ENCODE measurements at regions not wholly inside any gene's neighbourhood (a gene's known extent, or its start where the extent isn't known, plus 50 kb on each side); places are given as distances from the start of the nearest gene placed in this dataset.

DNA sequence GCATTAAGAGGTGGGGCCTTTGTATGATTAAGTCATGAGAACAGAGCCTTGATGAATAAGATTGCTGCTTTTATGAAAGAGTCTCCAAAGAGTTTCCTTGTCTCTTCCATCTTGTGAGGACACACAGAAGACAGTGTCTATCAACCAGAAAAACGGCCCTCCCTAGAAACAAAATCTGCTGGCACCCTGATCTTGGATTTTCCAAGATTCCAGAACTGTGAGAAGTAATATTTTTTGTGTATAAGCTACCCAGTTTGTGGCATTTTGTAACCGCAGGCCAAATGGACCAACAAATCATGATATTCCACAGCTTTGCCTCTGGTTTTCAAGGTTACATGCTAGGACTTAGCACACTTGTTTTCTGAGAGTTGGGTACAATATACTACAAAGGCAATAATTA is 687.8 kb downstream of the TDRD15 start:
- TF ChIP-seq ZNF274 (IDR thresholded peaks at IDR 0.05; ENCODE audit: low read depth, low read length) (no peak), YY1 (IDR thresholded peaks at IDR 0.05; ENCODE audit: insufficient read depth, insufficient read length) (no peak), SUZ12 (IDR thresholded peaks at IDR 0.05; ENCODE audit: extremely low read depth, insufficient read depth, insufficient read length) (no peak)
